ENCODE measurements at regions not wholly inside any gene's neighbourhood (a gene's known extent, or its start where the extent isn't known, plus 50 kb on each side); places are given as distances from the start of the nearest gene placed in this dataset.
"Not testable (repeated sequence)": the region's sequence is repeated elsewhere in the genome, so short reads cannot be mapped to it uniquely, and the experiment has no call there.

DNA sequence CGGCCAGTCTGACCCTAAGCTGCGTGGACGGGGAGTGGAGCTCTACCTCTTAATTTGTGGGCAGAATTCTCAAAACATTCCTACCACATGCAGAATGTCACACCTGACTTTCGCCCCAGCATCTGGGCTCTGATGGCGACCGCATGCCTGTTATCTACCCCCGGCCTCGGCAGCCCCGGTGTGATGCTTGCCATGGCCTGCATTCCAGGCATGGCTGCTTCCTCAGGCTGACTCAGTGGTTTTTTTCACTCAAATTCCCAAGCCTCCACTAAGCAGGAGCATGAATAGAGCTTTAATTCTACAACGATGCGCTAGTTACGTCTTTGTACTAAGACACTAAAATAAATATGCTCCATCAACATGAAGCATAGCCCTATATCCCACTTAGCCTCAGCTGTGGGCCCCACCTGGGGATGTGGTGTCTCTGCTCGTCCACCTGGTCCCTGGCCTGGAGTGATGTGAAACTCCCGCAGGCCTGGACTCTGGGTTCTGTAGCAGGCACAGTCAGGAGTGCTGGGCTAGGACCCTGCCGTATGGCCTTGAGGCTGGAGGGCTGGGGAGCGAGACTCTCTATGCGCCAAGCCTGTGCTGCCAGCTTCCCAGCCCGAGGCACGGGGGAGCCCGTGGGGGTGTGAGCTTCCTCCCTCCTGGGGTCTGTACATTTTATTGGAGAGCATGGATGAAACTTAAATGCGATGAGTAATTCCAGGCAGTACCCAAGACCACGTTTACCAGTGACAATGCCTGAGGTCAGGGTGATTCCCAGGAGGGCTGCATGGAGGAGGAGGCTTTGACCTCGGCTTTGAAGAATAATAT, 153.2 kb downstream of the CTTN start:
- DNase-seq = no peak

DNA sequence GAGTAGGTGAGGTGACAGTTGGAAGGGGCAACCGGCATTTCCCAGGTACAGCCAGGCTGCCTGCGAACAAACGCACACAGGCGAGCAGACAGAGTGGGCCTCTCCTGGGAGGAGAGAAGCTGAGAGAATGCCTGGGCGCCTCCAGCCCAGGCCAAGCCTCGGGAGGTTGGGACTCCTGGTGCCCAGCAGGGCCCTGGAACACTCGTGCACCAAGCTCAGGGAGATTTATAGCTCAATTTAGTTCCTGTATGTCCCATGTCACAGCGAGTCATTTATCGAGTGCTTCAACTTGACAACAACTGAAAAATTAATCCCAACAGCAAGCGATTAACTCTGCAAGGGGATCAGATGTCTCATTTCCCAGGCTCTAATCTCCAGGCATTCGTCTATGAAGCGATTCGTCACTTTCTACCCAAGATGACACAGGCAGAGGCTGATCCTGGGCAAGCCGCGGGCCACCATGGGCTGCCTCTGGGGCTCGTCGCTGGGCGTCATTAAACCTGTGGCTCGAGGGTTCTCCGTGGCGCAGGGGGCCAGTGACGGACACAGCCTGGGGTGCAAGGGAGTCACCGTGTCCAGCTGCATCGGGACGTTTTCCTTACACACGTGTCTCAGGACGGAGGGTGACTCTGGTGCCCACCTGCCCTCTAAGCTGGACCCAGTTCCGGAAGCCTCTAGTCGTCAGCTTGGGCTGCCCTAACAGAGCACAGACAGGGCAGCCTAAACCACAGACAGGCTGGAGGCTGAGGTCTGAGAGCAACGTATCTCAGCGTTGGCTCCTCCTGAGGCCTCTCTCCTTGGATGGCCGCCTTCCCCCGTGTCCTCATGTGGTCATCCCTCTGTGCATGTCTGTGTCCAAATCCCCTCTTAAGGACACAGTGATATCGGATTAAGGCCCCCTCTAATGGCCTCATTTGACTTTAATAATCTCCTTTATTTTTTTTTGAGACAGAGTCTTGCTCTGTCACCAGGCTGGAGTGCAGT, 154.1 kb downstream of the CTTN start:
- DNase-seq = no peak

- DNase-seq = no peak
Measured at GRCh38 chr11:70555078-70555477, 156.7 kb downstream of the CTTN start.

GRCh38 chr11:70556884-70557741, 158.8 kb downstream of the CTTN start:
- no peak for DNase-seq

DNA sequence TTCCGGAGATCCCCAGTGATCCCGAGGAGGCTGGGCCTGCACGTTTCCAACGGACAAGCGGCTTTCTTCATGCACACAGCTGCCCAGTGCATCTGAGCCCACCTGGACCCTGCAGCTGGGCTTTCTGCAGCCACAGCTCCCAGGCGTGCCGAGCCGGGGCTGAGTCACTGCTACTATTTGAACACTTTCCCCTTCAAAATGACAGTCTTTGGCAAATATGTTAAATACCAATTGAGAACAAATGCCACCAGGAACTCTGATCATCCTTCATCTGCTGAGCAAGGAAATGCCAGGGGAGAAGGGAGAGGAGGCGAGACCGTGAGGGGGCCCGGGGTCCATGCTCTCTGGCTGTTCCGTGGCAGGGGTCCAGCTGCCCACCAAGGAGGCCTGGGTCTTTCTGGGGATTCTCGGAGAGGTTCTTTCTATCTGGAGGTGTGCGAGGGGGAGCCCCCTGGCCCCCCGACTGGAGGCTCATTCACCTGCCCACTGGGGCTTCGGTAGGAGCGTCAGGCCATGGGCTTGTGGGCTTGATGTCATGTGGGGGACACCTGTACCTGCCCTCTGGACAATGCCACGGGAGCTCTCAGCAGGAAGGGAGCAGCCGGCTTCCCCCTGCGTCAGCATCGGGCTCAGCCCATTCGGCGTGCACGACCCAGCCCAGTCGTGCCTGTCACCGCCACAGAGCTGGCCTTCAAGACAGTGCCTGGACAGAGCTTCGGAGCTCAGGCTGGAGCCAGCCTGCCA, 159.6 kb downstream of the CTTN start:
- no peak for DNase-seq

- no peak for DNase-seq
Measured at GRCh38 chr11:70558681-70559080, 160.4 kb downstream of the CTTN start.

DNA sequence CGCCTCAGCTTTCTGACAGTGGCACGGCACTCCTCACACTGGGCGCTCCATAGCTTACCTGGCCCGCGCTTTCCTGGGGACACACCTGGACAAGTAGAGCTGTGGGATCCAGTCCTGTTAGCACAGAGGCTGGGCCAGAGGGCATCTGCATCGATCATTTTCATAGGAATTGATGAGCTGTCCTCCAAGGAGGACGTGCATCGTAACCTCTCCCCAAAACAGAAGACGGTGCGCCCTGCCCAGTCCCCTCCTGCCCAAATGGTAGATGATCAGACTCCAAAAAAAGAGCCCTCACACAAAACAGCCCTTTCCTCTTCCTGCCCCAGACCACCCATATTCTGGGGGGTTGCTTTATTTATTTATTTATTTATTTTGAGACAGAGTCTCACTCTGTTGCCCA, 161.2 kb downstream of the CTTN start:
- no peak for DNase-seq

DNA sequence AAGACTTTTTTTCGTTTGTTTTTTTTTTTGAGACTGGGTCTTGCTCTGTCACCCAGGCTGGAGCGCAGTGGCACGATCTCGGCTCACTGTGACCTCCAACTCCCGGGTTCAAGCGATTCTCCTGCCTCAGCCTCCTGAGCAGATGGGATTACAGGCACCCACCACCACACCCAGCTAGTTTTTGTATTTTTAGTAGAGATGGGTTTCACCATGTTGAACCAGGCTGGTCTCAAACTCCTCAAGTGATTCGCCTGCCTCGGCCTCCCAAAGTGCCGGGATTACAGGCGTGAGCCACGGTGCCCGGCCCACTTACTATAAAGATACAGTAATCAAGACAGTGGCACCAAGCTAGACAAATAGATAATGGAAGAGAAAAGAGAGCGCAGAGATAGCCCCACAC, 162.3 kb downstream of the CTTN start:
- DNase-seq = not testable (repeated sequence)

GRCh38 chr11:70566768-70567530, 168.6 kb downstream of the CTTN start:
- DNase-seq = no peak

- no peak for DNase-seq
Measured at GRCh38 chr11:70567680-70568034, 169.3 kb downstream of the CTTN start.

DNA sequence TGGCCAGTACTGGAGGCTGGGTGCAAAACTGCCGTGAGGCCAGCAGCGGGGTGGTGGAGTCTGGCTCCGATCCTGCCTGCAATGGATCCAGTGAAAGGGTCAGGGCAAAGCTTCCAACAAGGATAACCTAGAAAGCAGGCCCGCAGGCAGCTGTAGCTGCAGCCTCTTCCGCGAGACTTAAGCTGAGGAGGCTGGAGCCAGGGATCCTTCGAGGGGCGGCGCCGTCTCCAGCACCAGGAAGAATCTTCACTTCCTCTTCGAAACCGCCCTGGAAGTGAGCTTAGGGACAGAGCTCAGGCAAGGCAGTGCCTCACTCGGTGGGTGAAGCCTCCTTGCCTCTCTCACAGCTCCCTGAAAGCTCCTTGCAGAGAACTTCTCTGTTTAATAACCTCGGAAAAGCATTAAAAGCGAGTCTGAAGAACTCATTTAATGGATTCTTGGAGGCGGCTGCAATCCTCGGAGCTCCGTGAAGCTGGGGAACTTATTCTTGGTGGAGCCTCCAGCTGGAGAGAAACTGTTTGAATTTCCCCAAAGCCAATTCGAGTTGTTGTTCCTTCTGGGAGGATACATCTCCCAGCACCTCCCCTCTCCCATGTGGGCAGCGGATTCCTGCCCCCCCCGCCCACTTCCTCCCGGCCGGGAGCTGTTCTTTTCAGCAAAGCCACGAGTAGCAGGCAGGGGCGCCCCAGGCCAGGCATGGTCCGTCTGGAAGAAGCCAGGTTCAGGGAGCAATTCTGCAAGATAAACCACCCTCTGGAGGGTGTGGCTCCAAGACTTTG, 169.9 kb downstream of the CTTN start:
- DNase-seq = no peak

DNA sequence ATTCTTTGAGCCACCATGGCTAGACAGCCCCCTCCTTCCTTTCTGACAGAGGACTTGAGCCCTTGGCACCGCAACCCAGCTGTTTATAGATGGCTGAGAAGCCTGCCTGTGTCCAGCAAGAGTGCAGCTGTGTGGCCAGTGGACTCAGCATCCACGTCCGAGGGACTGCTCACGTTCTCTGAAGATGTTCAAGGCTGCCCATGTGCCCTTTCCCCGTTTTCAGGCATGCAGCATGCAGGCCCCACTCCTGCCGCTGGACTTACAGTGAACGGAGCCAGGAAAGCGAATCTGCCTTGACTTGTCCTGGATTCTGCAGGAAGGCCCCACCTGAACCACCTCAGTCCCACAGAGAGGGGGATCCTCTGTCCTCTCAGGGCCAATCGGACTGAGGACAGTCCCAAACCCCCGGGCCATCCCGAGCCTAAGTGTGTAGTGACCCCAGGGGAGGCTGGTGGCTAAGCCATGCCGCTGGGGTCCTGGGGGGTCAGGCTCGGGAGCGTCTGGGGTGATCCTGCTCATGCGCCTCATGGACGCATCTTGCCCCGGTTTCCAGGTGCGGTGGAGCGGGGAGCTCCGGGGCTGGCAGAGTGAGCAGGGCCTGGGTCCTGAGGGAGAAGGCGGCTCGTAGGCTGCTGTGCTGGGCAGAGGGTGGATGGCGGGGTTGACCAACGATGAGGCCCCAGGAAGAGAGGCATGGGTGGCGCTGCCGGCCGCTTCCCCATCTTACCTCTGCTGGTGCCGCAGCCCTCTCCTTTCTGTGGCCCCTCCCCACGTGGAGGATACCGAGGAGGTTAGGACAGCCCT, 170.7 kb downstream of the CTTN start:
- DNase-seq = no peak

- DNase-seq = no peak
Measured at GRCh38 chr11:70569618-70569890, 171.2 kb downstream of the CTTN start.

DNA sequence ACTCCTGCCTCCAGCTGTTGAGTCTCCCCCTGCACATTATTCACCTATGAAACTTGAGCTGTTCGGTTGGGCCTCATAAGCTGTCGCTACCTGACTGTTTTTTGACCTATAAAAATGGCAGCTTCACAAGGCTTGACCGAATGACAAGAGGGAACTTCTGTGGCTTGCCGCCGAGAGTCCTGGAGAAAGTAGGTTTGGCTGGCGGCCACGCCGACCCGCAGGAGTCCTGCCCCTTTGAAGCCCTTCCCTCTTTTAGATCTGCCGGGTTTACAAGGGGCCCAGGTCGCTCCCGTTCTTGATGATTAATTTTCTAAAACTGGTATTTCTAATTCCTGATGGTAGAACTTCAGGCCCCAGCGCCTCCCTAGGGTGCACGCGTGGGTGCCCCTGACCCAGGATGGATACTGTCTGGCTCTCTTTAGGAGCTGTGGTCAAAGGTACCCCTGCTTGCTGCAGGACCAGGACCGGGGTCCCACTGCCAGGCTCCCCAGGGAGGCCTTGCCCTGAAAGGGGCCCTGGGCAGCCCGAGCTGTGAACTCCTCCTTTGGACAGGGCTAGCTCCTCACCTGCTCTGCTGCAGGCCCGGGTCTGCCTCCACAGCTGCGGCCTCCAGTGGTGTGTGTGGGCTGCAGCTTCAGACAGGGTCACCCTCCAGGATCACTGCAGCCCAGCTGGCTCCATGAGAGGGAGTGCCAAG, 171.8 kb downstream of the CTTN start:
- DNase-seq = no peak

- DNase-seq = no peak
Measured at GRCh38 chr11:70570693-70571395, 172.5 kb downstream of the CTTN start.

GRCh38 chr11:70572974-70573260, 174.6 kb downstream of the CTTN start:
- DNase-seq = no peak

GRCh38 chr11:70573701-70574151, 175.4 kb downstream of the CTTN start:
- DNase-seq = no peak

GRCh38 chr11:70574725-70575347, 176.5 kb downstream of the CTTN start:
- DNase-seq = no peak

Data from stimulated activated CD4-positive, alpha-beta T cell treated with anti-CD3 and anti-CD28 coated beads, Interleukin-4, amount 100 ng/mL, for 4 hours (primary cell).